Lung (tissue), 11 donors: ENCODE measurements at regions not wholly inside any gene's neighbourhood (a gene's known extent, or its start where the extent isn't known, plus 50 kb on each side); places are given as distances from the start of the nearest gene placed in this dataset.
"Not testable (repeated sequence)": the region's sequence is repeated elsewhere in the genome, so short reads cannot be mapped to it uniquely, and the experiment has no call there.

ENCODE experiments used
- ATAC-seq: fragments of 200-7000 bp; cut with Tn5 transposase; one replicate; pipeline ENCODE4 v1.9.1; 2020; ENCODE audit warnings: moderate number of reproducible peaks; ENCODE audit not compliant: insufficient read depth, low FRiP score
- DNase-seq, 3 donors: peaks; one replicate each; pipeline ENCODE4 v3.0.0-alpha.2; 2013 to 2017
- H3K27ac ChIP-seq, 2 donors: one replicate each; pipeline ENCODE4 v1.5.1; 2013; ENCODE audit warnings: mild to moderate bottlenecking in 2 of 2, moderate library complexity in 2 of 2, control low read depth in 1 of 2, inconsistent platforms in 1 of 2, low read depth in 1 of 2, low read length in 1 of 2
- H3K27me3 ChIP-seq, 3 donors: one replicate each; pipeline ENCODE4 v1.5.1; 2013; ENCODE audit warnings: low read length in 2 of 3; ENCODE audit not compliant: control insufficient read depth in 3 of 3, insufficient read depth in 3 of 3
- H3K36me3 ChIP-seq, 4 donors: one replicate each; pipeline ENCODE4 v1.5.1; 2013; ENCODE audit warnings: low read length in 4 of 4, mild to moderate bottlenecking in 1 of 4, moderate library complexity in 1 of 4; ENCODE audit not compliant: control insufficient read depth in 4 of 4, insufficient read depth in 4 of 4
- H3K4me1 ChIP-seq, 5 donors: one replicate each; pipeline ENCODE4 v1.5.1; 2013; ENCODE audit warnings: low read length in 5 of 5, mild to moderate bottlenecking in 2 of 5, moderate library complexity in 1 of 5; ENCODE audit not compliant: control insufficient read depth in 5 of 5, insufficient read depth in 5 of 5
- H3K4me3 ChIP-seq: one replicate; pipeline ENCODE4 v1.5.1; 2013; ENCODE audit warnings: mild to moderate bottlenecking, control low read depth, moderate library complexity
- H3K9ac ChIP-seq, 2 donors: one replicate each; pipeline ENCODE4 v1.5.1; 2013; ENCODE audit warnings: low read length in 2 of 2, control low read depth in 1 of 2; ENCODE audit not compliant: insufficient read depth in 1 of 2
- H3K9me3 ChIP-seq, 4 donors: one replicate each; pipeline ENCODE4 v1.5.1; 2013; ENCODE audit warnings: low read length in 3 of 4, mild to moderate bottlenecking in 1 of 4, moderate library complexity in 1 of 4; ENCODE audit not compliant: control insufficient read depth in 4 of 4, insufficient read depth in 3 of 4
- CTCF ChIP-seq: IDR thresholded peaks from 2 replicates; pipeline ENCODE4 v1.5.1; 2012; ENCODE audit warnings: mild to moderate bottlenecking; ENCODE audit errors: control extremely low read depth, extremely low read depth
- WGBS, 2 donors: extraction: QIAGEN DNeasy Blood & Tissue Kit; methylation state at CpG; one replicate each; pipeline ENCODE4 v1.1.7; 2013; 5-methylcytosine and 5-hydroxymethylcytosine counted together
- donor health status: control.
- donor health status: control.
- donor health status: Bipolar disorder and iron deficiency.
- donor health status: healthy.
- donor health status: DM: yes; HTN: yes; CAD: no.

GRCh38 chr5:56375011-56375410 is 141.9 kb upstream of the ANKRD55 start:
- H3K9ac ChIP-seq, result no peak overlapping the region
- no peak for ATAC-seq

GRCh38 chr5:56372491-56372890 is 139.4 kb upstream of the ANKRD55 start:
- H3K27me3 ChIP-seq, H3K27ac ChIP-seq, H3K9me3 ChIP-seq, H3K36me3 ChIP-seq, H3K9ac ChIP-seq, ATAC-seq, DNase-seq, H3K4me1 ChIP-seq, H3K4me3 ChIP-seq: not testable (repeated sequence)
- 87 to 96% methylated on average over 3 to 31 of the region's 31 CpGs for WGBS, 2 donors

More at GRCh38 chr5:56375011-56375410, 141.9 kb upstream of the ANKRD55 start:
- no peaks in the 10 kb centered on the region for H3K27me3 ChIP-seq
- H3K36me3 ChIP-seq, result no peaks in the 10 kb centered on the region
- 76 to 78% methylated on average over 5 of the region's 5 CpGs for WGBS, 2 donors
- H3K27ac ChIP-seq, result no peak overlapping the region
- no peak for TF ChIP-seq CTCF
- DNase-seq, result no peak
- no peaks in the 10 kb centered on the region for H3K4me1 ChIP-seq
- H3K4me3 ChIP-seq, result no peak overlapping the region
- peaks cover 0 to 8% (median 3%) of the 10 kb centered on the region in 4 donors for H3K9me3 ChIP-seq

DNA sequence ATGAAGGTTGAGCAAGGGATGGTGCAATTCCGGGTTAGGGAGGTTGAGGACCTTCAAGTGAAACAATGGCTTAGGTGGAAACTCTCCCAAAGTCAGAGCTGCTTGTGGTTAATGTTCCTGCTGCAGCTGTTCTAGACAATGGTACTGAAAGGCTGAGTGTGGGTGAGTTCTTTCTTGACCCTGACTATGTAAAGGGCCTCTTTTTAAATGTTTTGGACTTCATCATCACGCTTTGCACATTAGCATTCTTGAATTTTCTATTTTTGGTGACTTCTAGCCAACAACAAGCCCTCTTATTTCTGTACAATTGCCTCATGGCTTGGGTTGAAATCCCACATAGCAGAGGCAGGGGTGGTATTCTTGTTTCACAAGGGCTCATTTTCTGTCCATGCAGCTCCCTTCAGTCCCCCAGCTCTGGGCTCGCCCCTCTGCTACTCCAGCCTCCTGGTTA is 136.3 kb upstream of the ANKRD55 start:
- 91 to 92% methylated on average over 3 of the region's 3 CpGs for WGBS, 2 donors
- Histone ChIP-seq H3K4me3 (no peak overlapping the region), H3K9ac (no peak overlapping the region), H3K27ac (no peak overlapping the region), H3K27me3 (no peaks in the 10 kb centered on the region), H3K36me3 (no peaks in the 10 kb centered on the region), H3K9me3 (no peaks in the 10 kb centered on the region), H3K4me1 (no peaks in the 10 kb centered on the region)
- ATAC-seq (no peak), DNase-seq (no peak)
- no peak for TF ChIP-seq CTCF

- H3K27me3 ChIP-seq, result no peaks in the 10 kb centered on the region
- ATAC-seq, result no peak
- no peak for TF ChIP-seq CTCF
- WGBS, 2 donors, result 97 to 100% methylated on average over 2 of the region's 2 CpGs
- DNase-seq, result no peak
- no peak overlapping the region for H3K9ac ChIP-seq
- H3K4me3 ChIP-seq, result no peak overlapping the region
- H3K9me3 ChIP-seq, result no peaks in the 10 kb centered on the region
- no peaks in the 10 kb centered on the region for H3K4me1 ChIP-seq
- no peak overlapping the region for H3K27ac ChIP-seq
- no peaks in the 10 kb centered on the region for H3K36me3 ChIP-seq
Observed at GRCh38 chr5:56367748-56368147, 134.6 kb upstream of the ANKRD55 start.
